GM12864 (cell line): ENCODE measurements at regions not wholly inside any gene's neighbourhood (a gene's known extent, or its start where the extent isn't known, plus 50 kb on each side); places are given as distances from the start of the nearest gene placed in this dataset.

Experiments
- DNase-seq: peaks from one replicate; pipeline ENCODE4 v3.0.0-alpha.2; 2011; ENCODE audit warnings: low read depth
- H3K4me3 ChIP-seq: 2 replicates; pipeline ENCODE4 v1.5.1; 2011; ENCODE audit warnings: mild to moderate bottlenecking, low read depth, low read length, control low read depth
- TF ChIP-seq, protein P1 (sequence below): IDR thresholded peaks from 2 replicates; pipeline ENCODE4 v1.5.1; 2011; ENCODE audit warnings: low read depth, mild to moderate bottlenecking, moderate library complexity, low read length, control low read depth, inconsistent platforms; ENCODE audit errors: missing control alignments

DNA sequence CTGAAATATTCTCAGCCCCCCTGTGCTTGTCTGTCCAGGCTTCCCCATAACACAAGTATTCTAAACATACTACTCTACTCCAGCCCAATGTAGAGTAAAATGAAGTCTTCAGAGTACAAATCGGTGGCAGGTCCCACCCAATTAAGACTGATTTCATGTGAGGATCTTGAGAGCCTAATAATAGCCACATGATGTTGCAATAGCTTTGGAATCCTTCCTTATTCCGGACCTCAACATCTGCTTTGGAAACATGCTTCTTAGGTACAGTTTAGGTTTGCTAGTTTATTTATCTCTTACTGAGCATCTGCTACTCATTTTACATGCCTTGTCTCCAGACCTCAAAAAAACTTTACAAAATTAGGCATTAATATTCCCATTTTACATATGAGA lies 207.3 kb upstream of the RAB6C start:
- DNase-seq, result no peak
- TF ChIP-seq, protein P1, sequence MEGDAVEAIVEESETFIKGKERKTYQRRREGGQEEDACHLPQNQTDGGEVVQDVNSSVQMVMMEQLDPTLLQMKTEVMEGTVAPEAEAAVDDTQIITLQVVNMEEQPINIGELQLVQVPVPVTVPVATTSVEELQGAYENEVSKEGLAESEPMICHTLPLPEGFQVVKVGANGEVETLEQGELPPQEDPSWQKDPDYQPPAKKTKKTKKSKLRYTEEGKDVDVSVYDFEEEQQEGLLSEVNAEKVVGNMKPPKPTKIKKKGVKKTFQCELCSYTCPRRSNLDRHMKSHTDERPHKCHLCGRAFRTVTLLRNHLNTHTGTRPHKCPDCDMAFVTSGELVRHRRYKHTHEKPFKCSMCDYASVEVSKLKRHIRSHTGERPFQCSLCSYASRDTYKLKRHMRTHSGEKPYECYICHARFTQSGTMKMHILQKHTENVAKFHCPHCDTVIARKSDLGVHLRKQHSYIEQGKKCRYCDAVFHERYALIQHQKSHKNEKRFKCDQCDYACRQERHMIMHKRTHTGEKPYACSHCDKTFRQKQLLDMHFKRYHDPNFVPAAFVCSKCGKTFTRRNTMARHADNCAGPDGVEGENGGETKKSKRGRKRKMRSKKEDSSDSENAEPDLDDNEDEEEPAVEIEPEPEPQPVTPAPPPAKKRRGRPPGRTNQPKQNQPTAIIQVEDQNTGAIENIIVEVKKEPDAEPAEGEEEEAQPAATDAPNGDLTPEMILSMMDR, result no peak

GRCh38 chr2:129775952-129776653 lies 203.4 kb upstream of the RAB6C start:
- no peak overlapping the region for H3K4me3 ChIP-seq
- TF ChIP-seq, protein P1, result no peak
- DNase-seq, result no peak

More for the DNA sequence above, 207.3 kb upstream of the RAB6C start:
- H3K4me3 ChIP-seq, result no peak overlapping the region

DNA sequence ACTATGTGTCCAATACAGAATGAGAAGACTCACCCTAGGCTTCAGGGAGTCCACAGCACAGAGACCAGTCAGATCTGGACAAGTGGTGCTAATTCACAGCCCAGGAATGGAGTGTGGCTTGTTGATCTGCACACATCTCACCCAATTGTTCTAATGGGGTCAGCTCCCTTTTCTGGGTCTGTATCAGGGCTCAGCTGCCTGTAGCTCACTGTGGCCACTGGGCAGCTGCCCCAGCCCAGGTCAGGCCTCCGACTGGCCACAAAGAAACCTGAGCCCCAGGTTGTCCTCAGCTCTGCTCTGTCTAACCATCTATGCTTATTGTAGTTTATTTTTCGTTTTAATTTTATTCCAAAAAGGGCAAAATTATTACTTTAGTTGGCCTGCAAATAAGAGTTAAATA lies 202.3 kb upstream of the RAB6C start:
- DNase-seq, result no peak
- H3K4me3 ChIP-seq, result no peak overlapping the region
- TF ChIP-seq, protein P1, result no peak

DNA sequence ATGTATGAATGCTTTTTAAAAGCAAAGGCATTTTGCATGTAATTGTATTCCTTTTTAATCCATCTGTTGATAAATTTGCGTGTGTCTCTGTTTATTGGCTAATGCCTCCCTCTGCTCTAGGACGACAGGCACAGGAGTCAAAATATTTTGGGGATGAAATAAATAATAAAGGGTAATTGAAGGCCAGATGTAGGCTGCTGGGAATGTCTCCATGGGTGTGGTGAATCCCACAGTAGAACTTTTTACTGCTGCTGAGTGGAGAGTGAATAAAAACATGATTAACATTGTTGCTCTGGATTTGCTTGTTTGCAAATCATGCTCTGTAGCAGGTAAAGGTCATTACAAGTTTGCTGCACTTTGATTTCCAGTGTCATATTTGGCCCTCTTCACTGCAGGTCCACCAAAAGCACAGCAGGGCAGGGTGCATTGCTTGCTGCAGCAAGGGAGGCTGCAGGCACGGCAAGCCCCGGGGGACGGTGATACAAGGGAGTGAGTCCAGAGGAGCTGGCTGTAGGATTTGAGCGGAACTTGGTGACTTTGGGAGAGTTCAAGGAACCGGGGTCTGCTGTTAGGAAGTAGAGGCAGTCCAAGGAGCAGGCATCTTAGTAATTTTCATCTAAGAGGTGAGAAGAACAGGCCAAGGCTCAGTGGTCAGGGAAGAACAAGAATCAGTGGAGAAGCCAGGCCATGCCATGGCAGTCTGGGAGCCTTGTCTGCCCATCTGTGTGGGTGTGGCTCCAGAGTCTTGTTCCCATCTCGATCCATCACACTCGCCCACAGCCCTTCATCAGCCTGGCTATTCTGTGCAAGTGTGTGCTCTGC lies 201.5 kb upstream of the RAB6C start:
- DNase-seq, result no peak
- TF ChIP-seq, protein P1, result no peak
- H3K4me3 ChIP-seq, result no peak overlapping the region

DNA sequence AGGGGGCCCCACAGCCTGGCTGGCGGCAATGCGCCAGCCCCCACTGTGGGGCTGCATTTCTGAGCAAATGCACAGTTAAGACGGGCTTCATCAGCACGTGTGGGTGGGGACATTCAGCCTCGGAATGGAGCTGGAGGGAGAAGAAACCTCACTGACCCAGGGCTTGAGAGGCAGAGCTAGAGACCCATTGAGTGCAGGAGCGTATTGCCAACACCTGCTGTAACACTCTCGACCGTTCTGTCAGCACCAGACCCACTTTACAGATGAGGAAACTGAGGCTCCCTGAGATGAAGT lies 200.9 kb upstream of the RAB6C start:
- TF ChIP-seq, protein P1, result no peak
- H3K4me3 ChIP-seq, result no peak overlapping the region
- DNase-seq, result no peak

- TF ChIP-seq, protein P1, result no peak
- no peak overlapping the region for H3K4me3 ChIP-seq
- no peak for DNase-seq
Measured at GRCh38 chr2:129779783-129780182, 199.7 kb upstream of the RAB6C start.
